OCI-LY7 (cell line): ENCODE measurements at regions not wholly inside any gene's neighbourhood (a gene's known extent, or its start where the extent isn't known, plus 50 kb on each side); places are given as distances from the start of the nearest gene placed in this dataset.

Experiments
- BruUV-seq: library from RNA; stranded (reverse); fragments of 400-500 nt; replicated peaks from 2 replicates; lab custom pipeline; 2021; lab: Mats Ljungman, UMichigan
- CTCF ChIA-PET: fragments of 300-600 bp; sonication (Branson Sonifier 250); formaldehyde crosslinking; loops from one replicate; lab custom pipeline; 2022; ENCODE audit warnings: antibody characterized with exemption; ENCODE audit not compliant: unreplicated experiment; lab: Charles Lee
- POLR2A ChIA-PET: fragments of 300-600 bp; sonication (Branson Sonifier 250); formaldehyde crosslinking; loops from one replicate; lab custom pipeline; 2022; ENCODE audit warnings: antibody characterized with exemption; lab: Charles Lee
- DNase-seq: peaks from one replicate; pipeline ENCODE4 v3.0.0-alpha.2; 2015; ENCODE audit warnings: low spot score
- H2AFZ ChIP-seq: fragments of 200-600 bp; sonication (generic), shearing (Covaris generic); 2 replicates; pipeline ENCODE4 v1.6.1; 2014; ENCODE audit warnings: mild to moderate bottlenecking, antibody characterized with exemption, low read length, moderate library complexity
- H3K27ac ChIP-seq: fragments of 200-600 bp; sonication (generic); 2 replicates; pipeline ENCODE4 v1.5.1; 2014; ENCODE audit warnings: mixed run types, low read depth, mild to moderate bottlenecking, moderate library complexity, low read length, inconsistent platforms; ENCODE audit not compliant: poor library complexity, severe bottlenecking
- H3K36me3 ChIP-seq: fragments of 200-600 bp; sonication (generic); 2 replicates; pipeline ENCODE4 v1.6.1; 2014; ENCODE audit warnings: mild to moderate bottlenecking, antibody characterized with exemption, low read length, moderate library complexity, mixed read lengths; ENCODE audit not compliant: insufficient read depth
- H3K4me1 ChIP-seq: fragments of 200-600 bp; sonication (generic); 2 replicates; pipeline ENCODE4 v1.5.1; 2014; ENCODE audit warnings: mild to moderate bottlenecking, low read length; ENCODE audit not compliant: insufficient read depth, poor library complexity, severe bottlenecking
- H3K4me2 ChIP-seq: fragments of 200-600 bp; sonication (generic); 2 replicates; pipeline ENCODE4 v1.6.1; 2014; ENCODE audit warnings: mild to moderate bottlenecking, low read length
- H3K4me3 ChIP-seq: fragments of 200-600 bp; sonication (generic); 2 replicates; pipeline ENCODE4 v1.5.1; 2014; ENCODE audit warnings: mild to moderate bottlenecking, low read depth, low read length; ENCODE audit not compliant: poor library complexity, severe bottlenecking
- H3K79me2 ChIP-seq: fragments of 200-600 bp; sonication (generic); 2 replicates; pipeline ENCODE4 v1.6.1; 2016; ENCODE audit warnings: low read depth, mild to moderate bottlenecking, low read length, moderate library complexity, mixed read lengths; ENCODE audit not compliant: insufficient read depth
- H3K9me2 ChIP-seq: fragments of 200-600 bp; sonication (generic); 2 replicates; pipeline ENCODE4 v1.6.1; 2016; ENCODE audit warnings: mild to moderate bottlenecking, low read length, mixed read lengths; ENCODE audit not compliant: insufficient read depth
- H3K9me3 ChIP-seq: fragments of 200-600 bp; sonication (generic); 2 replicates; pipeline ENCODE4 v1.6.1; 2014; ENCODE audit warnings: mild to moderate bottlenecking, mixed run types, low read length, mixed read lengths
- H4K20me1 ChIP-seq: fragments of 200-600 bp; sonication (generic); 2 replicates; pipeline ENCODE4 v1.6.1; 2014; ENCODE audit warnings: mild to moderate bottlenecking, antibody characterized with exemption, low read length, moderate library complexity, mixed read lengths; ENCODE audit not compliant: insufficient read depth
- EZH2phosphoT487 ChIP-seq: fragments of 200-600 bp; sonication (generic); IDR thresholded peaks from 2 replicates; pipeline ENCODE4 v1.6.1; 2018; ENCODE audit warnings: low read depth, borderline replicate concordance, mild to moderate bottlenecking, mixed run types, antibody characterized with exemption, low read length, moderate library complexity, mixed read lengths
- intact Hi-C: fragments of 100-400 bp; cut with micrococcal nuclease; formaldehyde crosslinking; loops from one replicate; pipeline ENCODE4 v1.10.0; 2022; ENCODE audit not compliant: unreplicated experiment
- TF ChIP-seq, protein P1 (sequence below): fragments of 200-600 bp; sonication (generic); conservative IDR thresholded peaks from 2 replicates; pipeline ENCODE4 v1.5.1; 2014; ENCODE audit warnings: mild to moderate bottlenecking, antibody characterized with exemption, low read length, moderate library complexity, mixed read lengths

- H3K9me3 ChIP-seq, result peaks cover 7% of the 10 kb centered on the region; the same call in 1 of the 2 replicates
- H4K20me1 ChIP-seq, result no peaks in the 10 kb centered on the region
- no peak for TF ChIP-seq EZH2phosphoT487
- TF ChIP-seq, protein P1, sequence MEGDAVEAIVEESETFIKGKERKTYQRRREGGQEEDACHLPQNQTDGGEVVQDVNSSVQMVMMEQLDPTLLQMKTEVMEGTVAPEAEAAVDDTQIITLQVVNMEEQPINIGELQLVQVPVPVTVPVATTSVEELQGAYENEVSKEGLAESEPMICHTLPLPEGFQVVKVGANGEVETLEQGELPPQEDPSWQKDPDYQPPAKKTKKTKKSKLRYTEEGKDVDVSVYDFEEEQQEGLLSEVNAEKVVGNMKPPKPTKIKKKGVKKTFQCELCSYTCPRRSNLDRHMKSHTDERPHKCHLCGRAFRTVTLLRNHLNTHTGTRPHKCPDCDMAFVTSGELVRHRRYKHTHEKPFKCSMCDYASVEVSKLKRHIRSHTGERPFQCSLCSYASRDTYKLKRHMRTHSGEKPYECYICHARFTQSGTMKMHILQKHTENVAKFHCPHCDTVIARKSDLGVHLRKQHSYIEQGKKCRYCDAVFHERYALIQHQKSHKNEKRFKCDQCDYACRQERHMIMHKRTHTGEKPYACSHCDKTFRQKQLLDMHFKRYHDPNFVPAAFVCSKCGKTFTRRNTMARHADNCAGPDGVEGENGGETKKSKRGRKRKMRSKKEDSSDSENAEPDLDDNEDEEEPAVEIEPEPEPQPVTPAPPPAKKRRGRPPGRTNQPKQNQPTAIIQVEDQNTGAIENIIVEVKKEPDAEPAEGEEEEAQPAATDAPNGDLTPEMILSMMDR, result no peak
- H2AFZ ChIP-seq, result no peak overlapping the region
- no peak overlapping the region for H3K4me2 ChIP-seq
- DNase-seq, result no peak
- no TSS peak for BruUV-seq
- ChIA-PET CTCF (no interaction called here), POLR2A (interaction anchor here (0.8 to 1.7 kb wide), 3 partner anchors 9 to 46 kb away, joined by 3 to 7 read pairs (median 3); no protein-coding TSS in a partner anchor)
- no peaks in the 10 kb centered on the region for H3K36me3 ChIP-seq
- H3K4me1 ChIP-seq, result peaks cover 6% of the 10 kb centered on the region
- no peaks in the 10 kb centered on the region for H3K9me2 ChIP-seq
- intact Hi-C loops, result no loop called here
- H3K27ac ChIP-seq, result no peak overlapping the region
- no peaks in the 10 kb centered on the region for H3K79me2 ChIP-seq
- H3K4me3 ChIP-seq, result no peak overlapping the region
Observed at GRCh38 chr13:50483416-50483815, 360.1 kb downstream of the DLEU7 start.

DNA sequence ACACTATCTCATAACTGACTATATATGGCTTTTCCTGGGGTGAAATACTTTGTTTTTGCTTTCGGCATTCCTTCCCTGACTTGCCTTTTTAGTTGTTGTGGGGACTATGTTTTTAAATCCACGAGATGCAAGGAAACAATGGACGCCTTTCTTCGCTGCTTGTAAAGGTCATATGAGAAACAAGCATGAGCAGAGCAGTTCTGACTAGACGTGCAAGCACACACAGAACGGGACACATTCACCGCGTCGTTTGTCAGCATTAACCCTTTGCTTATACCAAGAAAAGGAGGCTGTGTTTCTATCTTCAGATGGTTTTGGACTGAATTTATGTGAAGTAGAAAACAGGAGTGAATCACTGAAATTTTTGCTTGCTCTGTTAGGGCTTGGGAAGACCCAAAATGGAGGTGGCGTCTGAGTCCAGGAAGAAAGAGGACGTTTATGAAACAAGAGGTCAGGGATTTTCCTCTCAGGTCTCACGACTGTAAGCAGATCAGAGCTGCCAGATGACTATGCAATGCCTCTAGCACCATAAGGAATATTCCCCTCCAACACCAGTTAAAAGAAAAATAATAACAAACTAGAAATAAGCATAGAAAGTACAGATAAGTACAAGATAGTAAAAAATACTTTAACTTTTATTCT lies 358.9 kb downstream of the DLEU7 start:
- POLR2A ChIA-PET, result interaction anchor here (1.7 kb wide), 1 partner anchor 7 kb away, joined by 7 read pairs; no protein-coding TSS in a partner anchor
- peaks cover 6% of the 10 kb centered on the region; the same call in 1 of the 2 replicates for H3K9me3 ChIP-seq
- H3K9me2 ChIP-seq, result no peaks in the 10 kb centered on the region
- peaks cover 6% of the 10 kb centered on the region for H3K4me1 ChIP-seq
- H3K4me2 ChIP-seq, result no peak overlapping the region
- CTCF ChIA-PET, result no interaction called here
- H3K4me3 ChIP-seq, result no peak overlapping the region
- H4K20me1 ChIP-seq, result no peaks in the 10 kb centered on the region
- H3K79me2 ChIP-seq, result no peaks in the 10 kb centered on the region
- no peak for DNase-seq
- no peak overlapping the region for H2AFZ ChIP-seq
- TF ChIP-seq, protein P1, result no peak
- TF ChIP-seq EZH2phosphoT487, result no peak
- H3K36me3 ChIP-seq, result no peaks in the 10 kb centered on the region
- intact Hi-C loops, result no loop called here
- no peak overlapping the region for H3K27ac ChIP-seq
- BruUV-seq, result no TSS peak
